ENCODE measurements at regions not wholly inside any gene's neighbourhood (a gene's known extent, or its start where the extent isn't known, plus 50 kb on each side); places are given as distances from the start of the nearest gene placed in this dataset.

DNA sequence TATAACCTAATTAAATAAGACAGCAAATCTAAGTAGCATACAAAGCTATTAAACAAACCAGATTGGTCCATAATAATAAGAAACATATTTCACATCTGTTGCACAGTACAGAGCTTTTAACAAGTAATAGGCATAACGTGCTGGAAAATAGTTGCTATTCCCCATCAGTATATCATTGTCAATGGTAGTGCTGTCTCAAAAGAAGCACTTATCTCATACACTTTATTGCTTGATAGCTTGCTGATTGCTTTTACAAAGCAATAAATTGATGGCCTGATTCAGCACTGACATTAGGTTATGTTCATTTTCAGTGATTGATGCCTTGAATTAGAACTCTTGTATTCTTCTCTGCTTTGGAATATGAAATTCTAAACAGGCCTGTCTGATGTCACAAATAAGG, 641.7 kb downstream of the CBLN2 start:
- Mint-ChIP-seq H3K27me3 (no peaks in the 10 kb centered on the region), H3K4me1 (no peaks in the 10 kb centered on the region), H3K27ac (no peak overlapping the region), H3K9me3 (no peaks in the 10 kb centered on the region), H3K4me3 (no peak overlapping the region), H3K36me3 (no peaks in the 10 kb centered on the region)
- no peak for DNase-seq
- CTCF ChIA-PET, result no interaction called here

DNA sequence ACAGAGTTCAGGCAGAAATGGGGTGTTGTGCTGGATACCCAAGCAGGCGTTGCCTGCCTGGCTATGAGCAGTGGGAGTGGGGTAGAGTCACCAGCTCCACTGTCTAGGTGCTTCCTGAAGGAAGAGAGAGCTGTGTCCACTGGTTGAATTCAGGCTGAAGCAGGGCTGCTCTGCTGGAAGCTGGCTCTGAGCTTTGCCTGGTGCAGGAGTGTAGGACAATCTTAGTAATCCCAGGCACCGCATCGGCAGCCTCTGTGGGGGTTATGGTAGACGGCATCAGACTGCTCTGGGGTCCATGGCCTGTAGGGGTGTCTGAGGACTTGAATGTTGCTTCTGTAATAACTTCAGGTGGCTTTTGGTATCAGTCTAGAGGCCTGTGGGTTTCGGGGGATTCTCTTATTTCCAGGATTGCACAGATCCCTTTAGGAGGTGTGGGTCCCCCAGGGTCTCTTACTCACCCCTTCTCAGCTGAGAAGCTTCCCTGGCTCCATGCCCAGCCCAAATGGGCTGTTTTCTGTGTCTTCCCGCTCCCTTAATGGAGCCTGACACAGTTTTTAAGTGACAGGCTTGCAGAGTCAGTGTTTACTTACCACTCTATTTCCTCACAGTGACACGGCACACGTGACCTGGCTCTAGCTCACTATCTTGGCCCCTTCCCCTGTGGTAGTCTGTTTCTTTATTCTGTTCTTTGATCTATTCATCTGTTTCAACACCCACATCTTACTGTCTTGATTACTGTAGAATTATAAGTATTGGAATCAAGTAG, 644.3 kb downstream of the CBLN2 start:
- Mint-ChIP-seq H3K9me3 (peaks cover 2% of the 10 kb centered on the region), H3K27ac (no peak overlapping the region), H3K36me3 (no peaks in the 10 kb centered on the region), H3K4me1 (no peaks in the 10 kb centered on the region), H3K4me3 (no peak overlapping the region), H3K27me3 (no peaks in the 10 kb centered on the region)
- CTCF ChIA-PET, result no interaction called here
- no peak for DNase-seq

DNA sequence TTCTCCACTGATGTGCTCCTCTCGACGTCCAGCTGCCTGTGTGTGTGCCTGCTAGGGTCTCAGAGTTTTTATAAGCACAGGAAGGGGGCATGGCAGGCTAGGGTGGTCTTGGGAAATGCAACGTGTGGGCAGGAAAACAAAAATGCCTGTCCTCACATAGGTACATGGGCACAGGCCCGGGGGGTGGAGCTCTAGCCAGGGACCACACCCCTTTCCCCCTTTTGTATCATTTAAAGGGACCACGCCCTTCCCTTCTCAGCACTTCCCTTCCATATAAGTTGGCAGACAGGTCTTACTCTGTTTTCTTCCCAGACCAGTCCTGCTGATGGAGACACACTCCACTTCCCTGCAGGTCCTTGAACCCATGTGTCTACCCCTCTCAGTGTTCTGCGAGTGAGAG, 645.0 kb downstream of the CBLN2 start:
- H3K4me3 Mint-ChIP-seq, result no peak overlapping the region
- H3K36me3 Mint-ChIP-seq, result no peaks in the 10 kb centered on the region
- DNase-seq, result no peak
- H3K4me1 Mint-ChIP-seq, result no peaks in the 10 kb centered on the region
- CTCF ChIA-PET, result no interaction called here
- H3K9me3 Mint-ChIP-seq, result peaks cover 2% of the 10 kb centered on the region
- H3K27ac Mint-ChIP-seq, result no peak overlapping the region
- H3K27me3 Mint-ChIP-seq, result no peaks in the 10 kb centered on the region

DNA sequence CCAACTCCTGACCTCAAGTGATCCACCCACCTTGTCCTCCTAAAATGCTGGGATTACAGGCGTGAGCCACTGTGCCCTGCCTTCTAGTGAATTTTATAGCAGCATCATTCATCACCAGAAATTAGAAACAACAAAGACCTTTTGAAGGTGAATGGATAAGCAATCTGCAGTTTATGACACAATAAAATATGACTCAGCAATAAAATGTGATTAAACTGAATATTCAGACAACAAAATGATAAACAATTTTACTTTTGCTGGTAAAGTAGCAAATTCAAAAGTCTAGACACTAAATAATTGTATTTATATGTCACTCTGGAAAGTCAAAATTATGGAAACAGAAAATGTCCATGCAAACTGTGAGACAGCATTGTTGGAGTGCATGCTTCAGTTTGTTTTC, 656.6 kb downstream of the CBLN2 start:
- DNase-seq, result no peak
- Mint-ChIP-seq H3K27me3 (no peaks in the 10 kb centered on the region), H3K36me3 (no peaks in the 10 kb centered on the region), H3K4me1 (no peaks in the 10 kb centered on the region), H3K9me3 (no peaks in the 10 kb centered on the region), H3K4me3 (no peak overlapping the region), H3K27ac (no peak overlapping the region)
- CTCF ChIA-PET, result no interaction called here

DNA sequence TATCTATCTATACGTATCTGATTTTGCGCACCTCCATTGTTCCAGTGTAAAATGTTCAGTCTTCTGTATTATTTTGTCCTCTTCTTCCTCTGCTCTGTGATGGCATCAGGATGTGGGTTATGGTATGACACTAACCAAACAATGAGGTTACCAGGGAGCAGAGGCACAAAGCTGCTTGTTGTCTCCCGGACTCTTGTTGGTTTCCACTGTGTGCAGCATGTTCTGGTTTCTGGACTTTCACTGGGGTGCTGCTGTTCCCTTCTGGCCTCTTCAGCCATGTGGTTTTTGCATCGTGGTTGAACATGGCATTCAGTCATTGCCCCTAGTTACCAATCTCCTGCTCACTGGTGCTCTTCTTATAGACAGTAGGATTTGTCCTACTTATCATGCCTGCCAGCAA, 665.9 kb downstream of the CBLN2 start:
- no peaks in the 10 kb centered on the region for H3K36me3 Mint-ChIP-seq
- H3K4me3 Mint-ChIP-seq, result no peak overlapping the region
- H3K4me1 Mint-ChIP-seq, result no peaks in the 10 kb centered on the region
- CTCF ChIA-PET, result no interaction called here
- no peak overlapping the region for H3K27ac Mint-ChIP-seq
- H3K9me3 Mint-ChIP-seq, result no peaks in the 10 kb centered on the region
- no peaks in the 10 kb centered on the region for H3K27me3 Mint-ChIP-seq
- DNase-seq, result no peak

DNA sequence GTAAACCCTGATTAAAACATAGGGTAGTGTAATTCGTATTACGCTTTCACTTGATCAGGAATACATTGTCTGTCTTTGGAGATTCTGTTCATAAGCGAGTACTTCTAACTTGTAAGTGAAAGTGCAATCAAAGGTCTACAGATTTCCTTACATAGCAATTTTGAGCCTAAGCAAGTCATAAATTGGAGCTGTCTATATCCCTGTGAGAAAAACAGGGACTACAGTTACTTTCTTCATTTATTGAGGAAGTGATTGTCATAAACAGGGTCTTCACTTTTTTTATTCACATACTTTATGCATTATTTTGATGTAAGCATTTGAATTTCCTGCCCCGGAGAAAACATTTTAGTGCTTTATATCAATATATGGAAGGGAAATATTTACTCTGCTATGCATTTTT, 670.4 kb downstream of the CBLN2 start:
- no peaks in the 10 kb centered on the region for H3K4me1 Mint-ChIP-seq
- no peaks in the 10 kb centered on the region for H3K9me3 Mint-ChIP-seq
- H3K4me3 Mint-ChIP-seq, result no peak overlapping the region
- no peaks in the 10 kb centered on the region for H3K36me3 Mint-ChIP-seq
- CTCF ChIA-PET, result no interaction called here
- no peak for DNase-seq
- no peaks in the 10 kb centered on the region for H3K27me3 Mint-ChIP-seq
- H3K27ac Mint-ChIP-seq, result no peak overlapping the region

DNA sequence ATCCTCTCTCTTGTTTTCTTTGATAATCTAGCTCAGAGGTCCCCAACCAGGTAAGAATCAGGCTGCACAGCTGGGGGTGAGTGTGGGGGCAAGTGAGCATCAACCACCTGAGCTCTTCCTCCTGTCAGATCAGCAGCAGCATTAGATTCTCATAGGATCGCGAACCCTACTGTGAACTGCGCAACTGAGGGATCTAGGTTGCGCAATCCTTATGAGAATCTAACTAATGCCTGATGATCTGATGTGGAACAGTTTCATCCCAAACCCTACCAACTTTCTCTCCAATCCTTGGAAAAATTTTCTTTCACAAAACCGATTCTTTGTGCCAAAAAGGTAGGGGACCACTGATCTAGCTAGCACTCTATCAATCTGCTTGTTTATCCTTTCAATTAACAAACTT, 678.3 kb downstream of the CBLN2 start:
- CTCF ChIA-PET, result no interaction called here
- Mint-ChIP-seq H3K27me3 (no peaks in the 10 kb centered on the region), H3K4me1 (no peaks in the 10 kb centered on the region), H3K9me3 (peaks cover 4% of the 10 kb centered on the region), H3K27ac (no peak overlapping the region), H3K4me3 (no peak overlapping the region), H3K36me3 (no peaks in the 10 kb centered on the region)
- no peak for DNase-seq

DNA sequence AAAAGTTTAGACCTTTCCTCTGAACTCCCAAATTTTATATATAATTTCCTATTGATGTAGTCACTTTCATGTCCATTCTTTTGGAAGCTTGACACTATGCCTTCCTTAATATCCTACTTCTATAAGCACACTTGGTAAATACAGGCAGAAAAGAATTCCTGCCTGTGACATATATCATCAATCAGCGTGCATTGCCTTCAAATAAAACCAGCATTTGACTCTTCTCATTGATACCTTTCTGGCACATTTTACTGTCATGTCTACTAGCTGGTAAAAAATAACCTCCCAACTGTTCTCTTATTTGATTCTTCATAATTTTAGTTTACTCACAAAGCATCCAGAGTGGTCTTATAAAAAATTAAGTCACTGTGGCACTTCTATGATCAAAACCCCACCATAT, 693.5 kb downstream of the CBLN2 start:
- no peaks in the 10 kb centered on the region for H3K36me3 Mint-ChIP-seq
- no peak overlapping the region for H3K27ac Mint-ChIP-seq
- H3K4me3 Mint-ChIP-seq, result no peak overlapping the region
- CTCF ChIA-PET, result no interaction called here
- DNase-seq, result no peak
- H3K27me3 Mint-ChIP-seq, result no peaks in the 10 kb centered on the region
- H3K4me1 Mint-ChIP-seq, result no peaks in the 10 kb centered on the region
- H3K9me3 Mint-ChIP-seq, result peaks cover 10% of the 10 kb centered on the region

DNA sequence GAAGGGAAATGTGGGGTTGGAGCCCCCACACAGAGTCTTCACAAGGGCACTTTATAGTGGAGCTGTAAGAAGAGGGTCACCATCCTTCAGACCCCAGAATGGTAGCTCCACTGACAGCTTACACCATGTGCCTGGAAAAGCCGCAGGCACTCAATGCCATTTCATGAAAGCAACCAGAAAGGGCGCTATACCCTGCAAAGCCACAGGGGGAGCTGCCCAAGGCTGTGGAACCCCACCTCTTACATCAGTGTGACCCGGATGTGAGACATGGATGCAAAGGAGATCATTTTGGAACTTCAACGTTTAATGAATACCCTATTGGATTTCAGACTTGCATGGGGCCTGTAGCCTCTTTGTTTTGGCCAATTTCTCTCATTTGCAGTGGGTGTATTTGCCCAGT, 694.7 kb downstream of the CBLN2 start:
- H3K27me3 Mint-ChIP-seq, result no peaks in the 10 kb centered on the region
- H3K36me3 Mint-ChIP-seq, result no peaks in the 10 kb centered on the region
- no peak overlapping the region for H3K4me3 Mint-ChIP-seq
- H3K9me3 Mint-ChIP-seq, result peaks cover 10% of the 10 kb centered on the region
- H3K4me1 Mint-ChIP-seq, result no peaks in the 10 kb centered on the region
- CTCF ChIA-PET, result no interaction called here
- no peak for DNase-seq
- no peak overlapping the region for H3K27ac Mint-ChIP-seq

DNA sequence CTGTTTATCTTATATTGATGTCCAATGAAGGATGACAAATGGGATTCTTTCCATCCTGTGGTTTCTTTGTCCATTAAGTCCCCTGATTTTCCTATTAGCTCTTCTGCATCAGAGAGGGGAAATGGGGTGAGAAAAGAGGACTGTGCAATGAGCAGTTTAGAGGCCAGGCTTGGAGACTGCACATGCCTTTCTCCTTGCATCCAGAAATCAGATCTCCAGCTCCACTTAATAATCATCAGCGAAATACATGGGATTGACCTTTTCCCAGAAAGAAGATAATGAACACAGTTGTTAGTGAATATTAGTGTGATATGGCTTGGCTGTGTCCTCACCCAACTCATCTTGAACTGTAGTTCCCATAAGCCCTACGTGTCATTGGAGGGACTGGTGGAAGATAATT, 697.4 kb downstream of the CBLN2 start:
- no peak for DNase-seq
- H3K27me3 Mint-ChIP-seq, result no peaks in the 10 kb centered on the region
- H3K4me3 Mint-ChIP-seq, result no peak overlapping the region
- CTCF ChIA-PET, result no interaction called here
- peaks cover 10% of the 10 kb centered on the region for H3K9me3 Mint-ChIP-seq
- no peak overlapping the region for H3K27ac Mint-ChIP-seq
- H3K36me3 Mint-ChIP-seq, result no peaks in the 10 kb centered on the region
- no peaks in the 10 kb centered on the region for H3K4me1 Mint-ChIP-seq

DNA sequence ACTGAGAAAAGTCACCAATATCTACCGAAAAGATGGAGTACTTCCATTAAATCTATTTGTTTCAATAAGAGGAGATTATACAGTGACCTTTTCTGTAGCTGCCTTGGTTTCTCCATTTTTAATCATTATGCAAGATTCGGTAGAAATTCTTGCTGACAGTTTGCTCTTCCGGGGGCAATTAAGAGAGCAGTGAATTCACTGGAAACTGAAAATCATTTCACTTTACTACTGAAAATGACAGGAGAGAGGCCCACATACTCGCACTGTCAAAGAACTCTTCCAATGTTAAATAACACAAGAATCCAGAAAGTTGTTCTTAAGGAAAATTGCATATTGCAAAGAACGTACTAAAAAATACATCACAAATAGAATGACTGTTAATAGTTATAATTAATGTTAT, 699.3 kb downstream of the CBLN2 start:
- Mint-ChIP-seq H3K27ac (no peak overlapping the region), H3K9me3 (peaks cover 8% of the 10 kb centered on the region), H3K27me3 (no peaks in the 10 kb centered on the region), H3K36me3 (no peaks in the 10 kb centered on the region), H3K4me3 (no peak overlapping the region), H3K4me1 (no peaks in the 10 kb centered on the region)
- no peak for DNase-seq
- CTCF ChIA-PET, result no interaction called here

DNA sequence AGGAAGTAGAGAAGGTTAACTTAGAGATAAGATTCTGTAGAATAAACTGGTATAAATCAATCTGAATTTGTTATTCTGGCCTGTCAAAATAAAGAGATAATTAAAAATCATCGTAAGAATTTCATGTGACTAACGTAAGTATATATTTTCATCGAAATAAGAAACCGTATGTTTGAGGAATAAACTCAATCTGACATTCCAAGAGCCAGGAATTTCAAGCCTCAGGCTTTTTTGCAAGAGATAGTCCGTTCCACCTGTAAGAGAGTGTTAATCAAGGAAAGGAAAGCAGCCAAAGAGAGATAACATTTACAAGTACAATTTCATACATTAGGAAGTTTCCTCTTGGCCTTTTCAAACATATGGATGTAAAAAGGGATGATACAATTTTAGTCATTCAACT, 701.5 kb downstream of the CBLN2 start:
- CTCF ChIA-PET, result no interaction called here
- H3K9me3 Mint-ChIP-seq, result peaks cover 8% of the 10 kb centered on the region
- no peaks in the 10 kb centered on the region for H3K27me3 Mint-ChIP-seq
- DNase-seq, result no peak
- H3K27ac Mint-ChIP-seq, result no peak overlapping the region
- no peaks in the 10 kb centered on the region for H3K4me1 Mint-ChIP-seq
- no peak overlapping the region for H3K4me3 Mint-ChIP-seq
- no peaks in the 10 kb centered on the region for H3K36me3 Mint-ChIP-seq

DNA sequence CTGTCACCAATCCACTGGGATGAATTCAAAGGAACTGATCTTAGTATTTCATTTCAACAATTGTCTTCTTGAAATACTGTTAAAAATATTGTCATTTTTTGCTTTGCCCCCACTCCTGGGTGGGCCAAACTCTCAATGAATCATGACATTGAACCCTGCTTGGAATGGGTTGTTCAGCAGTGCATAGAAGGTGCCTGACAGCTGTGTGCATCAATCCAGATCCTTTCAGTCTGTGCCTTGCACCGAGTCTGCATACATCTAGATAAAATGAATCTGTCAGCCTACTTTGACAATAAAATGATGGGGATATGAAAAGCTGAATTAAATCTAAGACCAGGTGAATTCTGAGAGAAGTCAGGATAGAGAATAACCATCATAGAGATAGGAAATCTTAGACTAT, 706.6 kb downstream of the CBLN2 start:
- no peak for DNase-seq
- Mint-ChIP-seq H3K4me1 (no peaks in the 10 kb centered on the region), H3K27me3 (no peaks in the 10 kb centered on the region), H3K27ac (no peak overlapping the region), H3K4me3 (no peak overlapping the region), H3K9me3 (no peaks in the 10 kb centered on the region), H3K36me3 (no peaks in the 10 kb centered on the region)
- CTCF ChIA-PET, result no interaction called here

DNA sequence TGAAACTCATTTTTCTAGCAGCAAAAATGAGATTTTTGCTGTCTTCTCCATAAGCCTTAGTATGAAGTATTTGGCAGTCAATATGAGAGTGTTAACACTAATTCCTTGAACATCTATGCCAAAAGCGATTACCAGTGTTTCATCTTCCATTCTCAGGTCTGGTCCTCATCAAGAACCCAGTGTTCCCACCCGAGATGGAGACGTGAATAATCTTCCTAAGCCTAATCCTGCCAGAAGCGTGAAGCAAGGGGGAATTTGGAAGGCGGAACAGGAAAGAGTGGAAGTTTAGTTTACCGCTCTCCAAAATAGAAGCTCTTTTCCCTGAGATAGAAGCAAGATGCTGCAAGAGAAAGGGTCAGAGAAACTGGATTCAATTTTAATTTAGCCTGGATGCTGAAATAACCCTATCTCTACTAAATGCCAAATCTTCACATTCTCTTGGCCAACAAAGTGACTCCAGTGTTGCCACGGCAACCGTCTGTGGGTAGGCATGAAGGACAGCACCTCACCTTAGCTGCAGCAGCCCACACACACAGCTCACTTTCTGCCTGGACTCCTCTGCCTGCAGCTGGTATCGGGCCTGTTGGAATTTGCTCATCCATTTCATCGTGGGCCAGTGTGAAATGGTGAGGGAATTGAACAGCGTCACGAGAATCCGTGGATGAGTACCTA, 711.1 kb downstream of the CBLN2 start:
- H3K27me3 Mint-ChIP-seq, result no peaks in the 10 kb centered on the region
- H3K4me3 Mint-ChIP-seq, result no peak overlapping the region
- no peak overlapping the region for H3K27ac Mint-ChIP-seq
- no peaks in the 10 kb centered on the region for H3K36me3 Mint-ChIP-seq
- CTCF ChIA-PET, result no interaction called here
- DNase-seq, result no peak
- no peaks in the 10 kb centered on the region for H3K9me3 Mint-ChIP-seq
- H3K4me1 Mint-ChIP-seq, result no peaks in the 10 kb centered on the region

DNA sequence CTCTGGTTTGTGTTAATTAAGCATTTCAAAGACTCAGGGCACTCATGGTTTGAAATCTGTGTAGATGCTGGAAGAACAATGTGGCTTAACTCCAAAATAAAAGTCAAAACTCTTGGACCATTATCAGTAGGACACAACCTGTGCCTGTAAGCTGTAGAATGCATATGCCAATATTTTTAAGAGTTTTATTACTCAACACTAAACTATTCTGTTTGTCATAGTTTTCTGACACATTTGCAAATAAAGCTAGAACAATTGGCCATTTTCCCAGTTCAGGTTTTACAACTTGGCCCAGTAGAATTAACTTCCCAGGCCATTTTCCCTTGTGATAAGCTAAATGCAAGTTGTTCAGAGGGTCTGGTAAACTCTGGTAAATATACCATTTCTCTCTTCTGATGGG, 713.1 kb downstream of the CBLN2 start:
- H3K4me1 Mint-ChIP-seq, result no peaks in the 10 kb centered on the region
- no peaks in the 10 kb centered on the region for H3K27me3 Mint-ChIP-seq
- DNase-seq, result no peak
- H3K27ac Mint-ChIP-seq, result no peak overlapping the region
- CTCF ChIA-PET, result no interaction called here
- H3K4me3 Mint-ChIP-seq, result no peak overlapping the region
- H3K36me3 Mint-ChIP-seq, result no peaks in the 10 kb centered on the region
- H3K9me3 Mint-ChIP-seq, result no peaks in the 10 kb centered on the region
